ENCODE measurements at regions not wholly inside any gene's neighbourhood (a gene's known extent, or its start where the extent isn't known, plus 50 kb on each side); places are given as distances from the start of the nearest gene placed in this dataset.
"Not testable (repeated sequence)": the region's sequence is repeated elsewhere in the genome, so short reads cannot be mapped to it uniquely, and the experiment has no call there.

- no peak for TF ChIP-seq HSF1 (IDR thresholded peaks at IDR 0.05; ENCODE audit: low read depth, low read length)
- TF ChIP-seq ZZZ3 (IDR thresholded peaks at IDR 0.05; ENCODE audit: control insufficient read depth, insufficient read length, low read depth), result no peak
- TF ChIP-seq RAD21 (IDR thresholded peaks at IDR 0.05; ENCODE audit: insufficient read depth, low read depth, low read length), result no peak
These were observed 432.2 kb downstream of the SMARCA1 start (continued) for GRCh38 chrX:129091097-129091496.

- H2AFZ ChIP-seq (ENCODE audit: control insufficient read depth, low read depth, low read length), result no peak overlapping the region
- H3K79me2 ChIP-seq (ENCODE audit: control insufficient read depth, insufficient read depth, low read length), result no peaks in the 10 kb centered on the region
- no TSS peak for BruUV-seq (replicated peaks)
- ChIA-PET POLR2A (no interaction called here), CTCF (no interaction called here), RAD21 (ENCODE audit: unreplicated experiment) (no interaction called here), SMC1A (ENCODE audit: uncharacterized antibody, unreplicated experiment) (no interaction called here)
- no peak for DNase-seq (ENCODE audit: low read depth, low spot score)
- no peaks in the 10 kb centered on the region for H4K20me1 ChIP-seq (ENCODE audit: control insufficient read depth, insufficient read depth)
- no peaks in the 10 kb centered on the region; the same call in 2 of the 3 replicates for H3K9me3 ChIP-seq (replicated peaks; ENCODE audit: control insufficient read depth, insufficient read depth, low read length)
- H3K27me3 ChIP-seq (replicated peaks in 1 of 2; ENCODE audit: control insufficient read depth in 2 of 2, insufficient read depth in 2 of 2, low read length in 1 of 2), result no peaks in the 10 kb centered on the region
- H3K9ac ChIP-seq (ENCODE audit: control insufficient read depth, insufficient read depth, low read length), result no peak overlapping the region
- no peak overlapping the region for H3K27ac ChIP-seq (ENCODE audit: control insufficient read depth, insufficient read depth)
- no peak overlapping the region for H3K4me2 ChIP-seq (ENCODE audit: control insufficient read depth, insufficient read depth)
- intact Hi-C loops (cut with micrococcal nuclease; ENCODE audit: unreplicated experiment) (no loop called here), in situ Hi-C loops (cut with MboI) (no loop called here)
- no peak for ATAC-seq
- H3K4me3 ChIP-seq, result no peak overlapping the region
- H3K36me3 ChIP-seq (ENCODE audit: control insufficient read depth in 2 of 2, insufficient read depth in 2 of 2, low read length in 1 of 2), result no peaks in the 10 kb centered on the region
- no peaks in the 10 kb centered on the region for H3K4me1 ChIP-seq (ENCODE audit: control insufficient read depth, insufficient read depth, low read length)
- 49% methylated on average over 7 of the region's 7 CpGs for WGBS (ENCODE audit: insufficient coverage, insufficient replicate concordance, low lambda C conversion rate, missing lambda C conversion rate)
- no peak for TF ChIP-seq SMAD1 (IDR thresholded peaks at IDR 0.05; ENCODE audit: low read depth, partially characterized antibody)
- no peak for FAIRE-seq
These were observed 436.5 kb downstream of the SMARCA1 start for GRCh38 chrX:129086802-129087201.

- WGBS (ENCODE audit: insufficient coverage, insufficient replicate concordance, low lambda C conversion rate, missing lambda C conversion rate), result 28% methylated on average over 3 of the region's 3 CpGs
- POLR2A ChIA-PET; BruUV-seq (replicated peaks): not testable (repeated sequence)
These were observed 439.0 kb downstream of the SMARCA1 start for GRCh38 chrX:129084291-129084690.

More at GRCh38 chrX:129084291-129084690, 439.0 kb downstream of the SMARCA1 start:
- ATAC-seq; H2AFZ ChIP-seq (ENCODE audit: control insufficient read depth, low read depth, low read length); H3K27ac ChIP-seq (ENCODE audit: control insufficient read depth, insufficient read depth); in situ Hi-C loops (cut with MboI); H3K4me3 ChIP-seq; SMC1A ChIA-PET (ENCODE audit: uncharacterized antibody, unreplicated experiment); H3K79me2 ChIP-seq (ENCODE audit: control insufficient read depth, insufficient read depth, low read length); H3K36me3 ChIP-seq (ENCODE audit: control insufficient read depth in 2 of 2, insufficient read depth in 2 of 2, low read length in 1 of 2); RAD21 ChIA-PET (ENCODE audit: unreplicated experiment); H3K9ac ChIP-seq (ENCODE audit: control insufficient read depth, insufficient read depth, low read length); DNase-seq (ENCODE audit: low read depth, low spot score); intact Hi-C loops (cut with micrococcal nuclease; ENCODE audit: unreplicated experiment); H3K4me1 ChIP-seq (ENCODE audit: control insufficient read depth, insufficient read depth, low read length); CTCF ChIA-PET; H3K27me3 ChIP-seq (replicated peaks in 1 of 2; ENCODE audit: control insufficient read depth in 2 of 2, insufficient read depth in 2 of 2, low read length in 1 of 2); H3K4me2 ChIP-seq (ENCODE audit: control insufficient read depth, insufficient read depth); H4K20me1 ChIP-seq (ENCODE audit: control insufficient read depth, insufficient read depth); FAIRE-seq; H3K9me3 ChIP-seq (replicated peaks; ENCODE audit: control insufficient read depth, insufficient read depth, low read length): not testable (repeated sequence)
